ENCODE measurements at regions not wholly inside any gene's neighbourhood (a gene's known extent, or its start where the extent isn't known, plus 50 kb on each side); places are given as distances from the start of the nearest gene placed in this dataset.

DNA sequence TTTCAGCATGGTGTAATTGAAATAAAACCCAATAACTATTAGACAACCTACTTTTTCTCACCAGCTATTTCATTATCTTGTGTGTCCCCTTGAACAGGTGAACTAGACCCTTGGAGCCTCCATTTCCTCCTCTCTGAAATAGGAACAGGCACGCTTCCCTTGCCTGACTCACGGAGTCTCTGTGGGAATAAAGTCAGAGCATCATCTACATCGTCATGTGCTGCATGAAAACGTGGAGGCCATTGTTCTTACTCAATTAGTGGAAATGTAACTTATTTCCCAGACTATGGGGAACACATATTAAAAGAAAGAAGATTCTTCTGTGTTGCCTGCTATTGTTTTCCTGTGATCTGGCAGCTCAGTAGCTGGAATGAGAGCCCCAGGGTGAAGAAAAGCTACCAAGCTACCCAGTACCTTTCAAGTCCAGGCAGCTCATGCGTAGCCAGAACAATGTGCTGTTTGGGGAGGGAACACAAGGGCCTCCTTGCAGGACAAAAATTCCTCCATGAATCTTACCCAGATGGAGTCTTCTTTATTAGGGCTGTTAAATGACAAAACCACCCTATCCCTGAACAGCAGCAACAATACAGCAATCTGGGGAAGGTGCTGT is 59.8 kb downstream of the SOX11 start:
- no peak for DNase-seq

DNA sequence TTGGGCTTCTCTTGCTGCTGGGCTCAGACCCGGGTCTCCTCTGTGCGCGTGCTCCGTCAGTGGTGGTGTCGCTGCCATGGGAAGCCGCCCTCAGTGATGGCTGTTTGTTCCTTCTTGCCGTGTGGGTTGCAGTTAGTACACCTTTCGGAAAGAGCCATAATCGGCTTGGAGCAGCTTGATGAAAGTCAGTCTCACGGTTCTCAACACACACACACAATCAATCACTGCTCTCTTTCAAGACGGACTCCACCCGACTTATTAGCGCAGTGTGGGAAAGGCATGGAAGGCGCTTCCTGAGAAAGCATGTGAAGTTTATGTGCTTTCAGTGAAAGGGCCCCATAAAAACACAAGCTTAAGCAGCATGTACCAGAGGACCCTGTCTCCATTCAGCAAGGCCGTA is 64.1 kb downstream of the SOX11 start:
- no peak for DNase-seq

GRCh38 chr2:5758346-5758745 is 66.2 kb downstream of the SOX11 start:
- DNase-seq, result no peak

GRCh38 chr2:5759949-5760348 is 67.8 kb downstream of the SOX11 start:
- no peak for DNase-seq

DNA sequence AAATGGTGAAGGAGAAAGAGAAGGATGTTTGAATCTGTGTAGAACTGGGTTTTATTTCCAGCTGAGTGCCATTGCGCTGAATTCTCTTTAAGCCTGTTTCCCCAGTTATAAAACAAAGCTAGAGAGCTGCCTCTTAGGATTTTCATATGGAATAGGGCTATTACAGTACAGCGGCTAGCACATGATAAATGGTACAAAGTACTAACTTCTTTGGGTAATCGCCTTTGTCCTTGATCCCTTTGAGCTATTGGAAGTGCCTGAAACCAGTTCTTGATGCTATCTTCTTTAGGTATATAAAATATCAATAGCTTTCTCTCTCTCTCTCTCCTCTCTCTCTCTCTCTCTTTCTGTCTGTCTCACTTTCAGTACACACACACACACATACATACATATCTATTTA is 71.3 kb downstream of the SOX11 start:
- DNase-seq, result no peak

DNA sequence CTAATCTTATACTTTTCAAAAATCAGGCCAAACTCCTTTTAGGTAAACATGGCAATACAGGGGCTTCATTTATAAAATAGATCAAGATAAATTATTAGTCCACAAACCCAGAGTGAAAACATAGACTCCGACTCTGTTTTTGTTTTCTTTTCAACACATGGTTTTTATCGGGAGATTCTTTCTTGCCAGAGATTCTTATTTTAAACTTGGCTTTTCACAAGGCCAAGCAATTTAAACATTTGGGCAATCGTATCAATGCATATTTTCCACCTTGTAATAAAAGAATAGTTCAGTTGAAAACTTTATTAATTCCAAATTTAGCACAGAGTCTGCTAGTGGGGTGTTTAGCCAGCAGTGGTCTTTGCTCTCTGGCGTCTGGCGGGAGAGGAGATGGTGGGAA is 71.9 kb downstream of the SOX11 start:
- no peak for DNase-seq

DNA sequence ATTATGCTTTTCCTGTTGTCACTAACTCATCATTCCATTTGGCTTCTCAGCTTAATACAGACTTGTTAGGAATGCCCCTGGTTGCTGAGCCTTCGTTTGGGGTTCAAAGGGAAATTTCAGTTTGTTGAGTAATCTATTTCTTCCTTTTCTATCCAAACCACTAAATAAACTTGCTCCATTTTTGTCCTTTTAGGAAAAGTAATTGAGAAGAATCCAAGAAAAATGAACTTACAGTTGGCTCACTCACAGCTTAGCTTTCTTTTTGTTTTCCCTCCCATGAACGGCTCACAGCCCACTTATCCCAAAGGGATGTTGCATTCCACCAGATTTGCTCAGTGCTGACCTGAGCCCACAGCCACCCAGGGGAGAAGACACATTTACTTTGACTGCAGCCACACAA is 73.9 kb downstream of the SOX11 start:
- DNase-seq, result no peak

DNA sequence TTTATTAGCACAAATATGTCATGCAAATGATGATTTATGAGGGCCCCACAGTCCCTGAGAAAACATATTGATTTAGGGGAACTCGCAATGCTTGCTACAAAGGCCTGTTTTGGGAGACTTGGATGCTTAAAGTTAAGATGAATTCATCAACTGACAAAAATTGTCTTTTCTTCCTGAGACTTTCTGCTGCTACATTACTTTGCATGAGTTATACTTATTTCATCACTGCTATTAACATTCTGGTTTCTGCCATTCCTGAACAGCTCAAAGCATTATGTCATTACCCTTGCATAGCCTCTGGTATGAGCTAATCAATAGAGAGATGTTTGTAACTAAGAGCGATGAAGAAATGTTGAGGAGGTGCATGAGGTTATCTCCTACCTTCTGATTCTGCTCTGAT is 74.4 kb downstream of the SOX11 start:
- DNase-seq, result no peak

- DNase-seq, result no peak
Measured at GRCh38 chr2:5777131-5777535, 84.9 kb downstream of the SOX11 start.

DNA sequence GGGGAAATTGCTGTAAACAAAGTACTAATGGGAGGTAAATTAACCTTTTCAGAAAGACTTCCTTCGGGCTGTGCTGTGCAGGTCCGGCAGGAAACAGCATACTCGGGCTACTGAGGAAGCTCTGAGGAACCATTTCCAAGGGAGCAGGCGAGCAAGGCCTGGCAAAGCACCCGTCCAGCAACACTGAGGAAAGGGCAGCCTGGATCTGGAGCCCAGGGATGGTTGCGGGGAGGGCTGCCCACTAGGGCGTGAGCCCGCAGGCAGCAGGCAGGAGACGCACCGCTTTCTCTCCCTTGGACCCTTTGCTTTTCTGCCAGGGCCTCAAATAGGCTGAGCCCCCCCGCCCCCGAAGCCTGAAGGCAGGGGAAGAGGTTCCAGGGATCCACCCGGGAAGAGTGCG is 89.5 kb downstream of the SOX11 start:
- no peak for DNase-seq

DNA sequence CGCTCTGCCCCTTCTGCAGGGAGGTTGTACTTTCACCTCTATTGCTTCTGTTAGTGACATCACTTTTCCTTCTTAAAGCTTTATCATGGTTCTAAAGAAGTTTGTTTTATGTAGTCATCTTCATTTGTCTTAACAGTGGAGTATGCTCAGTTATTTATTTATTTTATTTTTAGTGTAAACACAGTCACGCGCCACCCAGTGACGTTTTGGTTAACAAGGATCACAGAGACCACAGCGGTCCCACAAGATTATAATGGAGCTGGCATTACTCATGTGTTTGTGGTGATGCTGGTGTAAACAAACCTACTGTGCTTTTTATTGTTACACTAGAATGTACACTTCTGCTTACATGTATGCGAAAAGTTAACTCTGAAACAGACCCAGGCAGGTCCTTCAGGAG is 89.9 kb downstream of the SOX11 start:
- DNase-seq, result no peak

- DNase-seq, result no peak
Measured at GRCh38 chr2:5788447-5788846, 96.3 kb downstream of the SOX11 start.

DNA sequence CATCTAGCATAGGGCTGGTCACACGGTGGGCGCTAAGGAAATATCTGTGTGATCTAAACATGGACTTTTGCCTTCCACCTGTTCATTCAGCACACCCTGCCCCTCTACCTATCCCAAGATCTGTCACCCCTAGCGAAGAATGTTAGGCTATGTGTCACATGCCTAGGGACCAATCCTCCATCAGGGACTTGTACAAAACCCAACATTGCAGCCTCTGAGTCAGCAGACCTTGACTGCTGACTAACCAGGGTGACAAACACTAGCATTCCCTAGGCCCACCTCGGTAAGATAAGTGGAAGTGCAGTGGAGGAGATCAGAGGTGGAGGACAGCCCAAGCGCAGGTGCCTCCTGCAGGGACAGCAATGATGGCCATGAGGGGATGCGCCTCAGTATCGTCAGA is 99.2 kb downstream of the SOX11 start:
- DNase-seq, result no peak

GRCh38 chr2:5794012-5794411 is 101.8 kb downstream of the SOX11 start:
- DNase-seq, result no peak

DNA sequence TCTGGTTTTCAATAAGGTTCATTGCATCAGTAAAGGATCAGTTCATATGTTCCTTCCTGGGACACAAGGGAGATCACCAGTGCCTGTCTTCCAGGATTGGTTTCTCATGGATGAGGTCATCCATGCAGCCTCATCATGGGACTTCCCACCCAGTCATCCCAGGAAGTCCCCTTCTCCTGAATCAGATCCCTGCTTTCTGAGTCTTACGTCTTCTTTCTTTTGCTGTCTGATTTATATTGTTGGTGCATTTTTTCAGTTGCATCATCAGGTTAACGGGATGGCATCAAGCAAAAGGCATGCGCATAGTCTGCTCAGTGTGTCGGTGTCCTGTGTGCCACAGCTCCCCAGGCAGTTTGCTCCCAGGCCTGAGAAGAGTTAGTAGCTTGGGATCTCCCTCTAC is 105.9 kb downstream of the SOX11 start:
- no peak for DNase-seq

- no peak for DNase-seq
Measured at GRCh38 chr2:5799348-5799747, 107.2 kb downstream of the SOX11 start.

DNA sequence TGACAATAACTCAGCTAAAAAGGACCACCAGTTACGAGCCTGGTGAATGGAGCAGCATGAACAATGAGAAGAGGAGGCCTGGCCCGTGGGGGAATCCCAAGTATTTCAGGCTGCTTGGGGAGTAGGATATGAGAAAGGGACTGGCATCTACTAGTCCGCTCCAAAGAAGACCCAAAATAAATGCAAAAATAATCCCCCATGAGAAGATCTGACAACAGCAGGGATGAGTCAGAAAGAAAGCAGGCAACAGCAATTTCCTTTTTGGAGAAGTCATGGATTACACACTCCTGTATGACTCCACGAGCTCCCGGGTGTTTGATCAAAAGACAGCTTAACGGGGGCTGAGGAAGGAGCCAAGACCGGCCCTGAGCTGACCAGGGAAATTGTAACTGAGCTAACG is 111.4 kb downstream of the SOX11 start:
- no peak for DNase-seq

DNA sequence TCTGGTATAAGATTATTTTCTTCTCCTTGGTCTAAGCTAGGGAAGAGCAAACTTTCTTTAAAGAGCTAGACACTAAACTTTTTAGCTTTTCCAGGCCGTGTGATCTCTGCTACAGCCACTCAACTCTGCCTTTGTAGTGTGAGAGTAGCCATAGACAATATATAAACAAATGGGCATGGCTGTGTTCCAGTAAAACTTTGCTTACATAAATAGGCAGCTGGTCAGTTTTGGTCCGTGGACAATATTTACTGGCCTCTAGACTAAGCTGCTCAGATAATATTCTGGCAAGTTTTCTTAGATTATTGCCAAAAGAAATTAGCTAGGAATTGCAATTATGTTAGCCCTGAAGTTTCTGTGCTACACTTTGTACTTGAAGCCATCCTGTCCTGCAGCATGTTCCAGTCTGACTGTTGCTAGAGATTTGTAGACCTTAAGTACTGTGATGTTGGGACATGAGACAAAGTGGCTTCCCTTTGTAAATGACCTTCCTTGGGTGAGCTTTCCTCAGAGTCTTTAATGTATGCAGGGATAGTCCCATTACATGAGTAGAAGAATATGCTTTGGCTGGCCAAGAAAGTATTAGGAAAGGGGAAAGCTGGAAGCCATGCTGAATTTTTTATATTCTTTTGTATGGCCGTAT is 126.9 kb downstream of the SOX11 start:
- DNase-seq, result no peak

DNA sequence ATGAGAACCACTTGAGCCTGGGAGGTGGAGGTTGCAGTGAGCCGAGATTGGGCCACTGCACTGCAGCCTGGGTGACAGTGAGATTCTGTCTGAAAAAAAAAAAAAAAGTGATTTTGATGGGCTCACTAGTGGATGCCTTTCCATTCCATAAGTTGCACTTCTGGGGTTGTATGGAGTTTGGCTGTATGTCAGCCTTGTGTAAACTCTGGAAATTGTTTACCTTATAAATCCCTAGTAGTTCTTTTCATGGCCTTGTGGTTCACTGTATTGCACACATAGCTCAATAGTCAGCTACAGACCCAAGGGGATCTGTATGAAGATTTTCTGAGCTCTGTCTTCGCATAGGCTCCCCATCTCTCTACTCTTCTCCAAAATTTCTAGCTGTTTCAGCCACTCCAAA is 131.9 kb downstream of the SOX11 start:
- DNase-seq, result no peak

DNA sequence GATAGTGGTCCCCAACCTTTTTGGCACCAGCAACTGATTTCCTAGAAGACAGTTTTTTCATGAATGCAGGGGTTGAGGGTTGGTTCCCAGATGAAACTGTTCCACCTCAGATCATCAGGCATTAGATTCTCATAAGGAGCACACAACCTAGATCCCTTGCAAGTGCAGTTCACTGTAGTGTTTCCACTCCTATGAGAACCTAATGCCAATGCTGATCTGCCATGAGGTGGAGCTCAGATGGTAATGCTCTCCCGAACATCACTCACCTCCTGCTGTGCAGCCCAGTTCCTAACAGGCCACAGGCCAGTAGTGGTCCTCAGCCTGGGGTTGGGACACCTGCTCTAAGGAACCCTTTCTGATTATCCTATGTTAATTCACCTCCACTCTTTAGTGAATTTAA is 133.5 kb downstream of the SOX11 start:
- no peak for DNase-seq

DNA sequence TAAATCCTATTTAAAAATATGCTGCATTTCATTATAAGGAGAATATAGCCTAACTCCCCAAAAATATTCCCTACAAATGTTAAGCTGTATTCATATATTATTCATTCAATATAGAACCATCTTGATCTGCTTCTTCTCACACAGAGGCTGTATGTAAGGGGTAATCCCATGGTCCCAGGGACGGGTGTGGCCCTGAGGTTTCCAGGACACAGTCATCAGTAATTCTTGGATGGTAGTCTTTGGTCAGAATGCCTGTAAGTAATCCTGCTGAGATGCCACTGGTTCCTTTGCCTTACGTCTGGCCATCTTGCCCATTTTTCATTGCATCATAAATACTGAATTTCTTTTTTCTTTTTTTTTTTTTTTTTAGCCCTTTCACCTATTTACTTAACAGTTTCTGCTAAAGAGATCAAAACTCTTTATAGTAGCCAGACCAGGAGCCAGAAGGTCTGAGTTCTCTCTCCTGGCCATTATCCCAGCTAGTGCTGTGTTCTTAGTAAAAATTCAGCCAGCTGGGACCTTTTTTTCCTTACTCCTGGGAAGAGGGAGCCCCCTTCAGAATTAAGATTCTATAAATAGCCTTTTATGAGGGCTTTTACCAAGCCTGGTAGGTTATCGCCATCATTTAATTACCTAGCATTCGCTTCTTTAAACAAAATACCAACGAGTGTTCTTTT is 134.9 kb downstream of the SOX11 start:
- no peak for DNase-seq

DNA sequence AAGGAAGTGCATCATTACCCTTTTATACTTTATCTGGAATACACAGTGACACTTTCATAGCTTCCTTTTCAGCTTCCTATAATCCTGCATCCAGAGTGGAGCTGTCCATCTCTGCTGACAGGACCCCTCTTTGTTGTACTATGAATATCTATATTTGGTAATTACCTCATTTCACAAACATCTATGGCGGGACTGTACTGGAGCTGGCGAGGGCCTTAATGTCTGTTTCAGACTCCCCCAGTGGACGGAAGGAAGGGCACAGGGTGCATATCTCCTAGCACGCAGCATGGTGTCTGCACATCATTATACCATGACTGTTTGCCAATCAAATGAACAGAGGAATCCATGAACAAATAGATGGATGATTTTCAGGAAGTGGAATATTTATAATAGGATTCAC is 142.3 kb downstream of the SOX11 start:
- DNase-seq, result no peak

DNA sequence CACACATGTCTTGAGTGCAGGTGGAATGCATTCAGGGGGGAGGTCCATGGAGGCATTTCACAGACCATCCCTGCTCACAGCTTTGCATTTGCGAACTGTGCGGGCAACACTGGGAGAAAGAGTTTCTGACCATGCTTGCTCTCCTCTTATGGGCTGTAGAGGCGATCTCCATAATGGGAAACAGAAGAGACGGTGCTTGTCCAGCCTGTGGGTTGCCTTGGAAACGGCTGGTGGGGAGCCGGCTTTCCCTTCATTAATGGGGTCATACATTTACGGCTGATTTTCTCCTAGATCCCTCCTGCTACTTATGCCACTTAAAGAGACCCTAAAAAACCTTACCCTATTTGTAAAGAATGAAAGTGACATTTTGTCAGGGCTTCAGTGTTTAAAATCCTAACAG is 147.4 kb downstream of the SOX11 start:
- peak; percentile 87 for DNase-seq

DNA sequence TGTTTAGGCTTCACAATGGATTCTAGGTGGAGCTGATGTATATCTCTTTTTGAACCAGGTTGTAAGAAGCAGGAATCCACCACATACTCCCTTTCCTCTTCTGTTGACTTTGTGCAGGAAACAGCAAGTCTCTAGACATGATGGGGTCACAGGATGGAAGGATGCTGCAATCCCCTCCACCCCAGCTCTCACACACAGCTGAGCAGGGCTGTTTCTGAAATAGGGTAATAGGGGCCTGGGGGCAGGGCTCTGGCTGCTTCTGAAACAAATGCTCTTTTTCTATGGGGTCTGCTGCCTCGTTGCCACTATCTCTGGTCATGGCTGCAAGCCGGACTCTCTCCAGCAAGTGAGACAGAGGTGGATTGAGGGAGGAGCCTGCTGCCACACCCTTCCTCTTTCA is 148.9 kb downstream of the SOX11 start:
- DNase-seq, result no peak

DNA sequence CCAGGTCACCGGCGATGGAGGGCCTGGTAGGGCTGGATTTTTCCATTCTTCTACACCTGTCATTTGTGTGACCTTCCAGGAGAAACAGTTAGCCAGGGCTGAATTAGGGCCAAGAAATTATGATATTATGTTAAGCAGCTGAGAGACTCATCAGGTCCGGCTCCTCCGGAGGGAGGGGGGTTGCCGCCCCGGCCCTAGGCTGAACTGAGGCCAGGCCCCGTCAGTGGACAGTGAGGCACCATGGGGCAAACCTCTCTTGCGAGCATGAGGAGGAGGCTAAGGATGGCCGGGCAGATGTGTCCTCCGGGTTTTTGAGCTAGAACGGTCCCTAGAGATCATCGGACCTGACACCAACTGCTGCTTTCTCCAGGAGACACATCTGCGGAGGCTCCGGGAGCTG is 150.1 kb downstream of the SOX11 start:
- DNase-seq, result no peak
